HG03039 (cell line): ENCODE measurements at regions not wholly inside any gene's neighbourhood (a gene's known extent, or its start where the extent isn't known, plus 50 kb on each side); places are given as distances from the start of the nearest gene placed in this dataset.

Experiments
- ATAC-seq: cut with Tn5 transposase; IDR thresholded peaks from one replicate; pipeline ENCODE4 v1.9.1; 2021; ENCODE audit warnings: mild to moderate bottlenecking, moderate library complexity; ENCODE audit not compliant: unreplicated experiment

- ATAC-seq, result no peak
These were observed 251.8 kb upstream of the SLIT2 start for GRCh38 chr4:19999775-20000414.

DNA sequence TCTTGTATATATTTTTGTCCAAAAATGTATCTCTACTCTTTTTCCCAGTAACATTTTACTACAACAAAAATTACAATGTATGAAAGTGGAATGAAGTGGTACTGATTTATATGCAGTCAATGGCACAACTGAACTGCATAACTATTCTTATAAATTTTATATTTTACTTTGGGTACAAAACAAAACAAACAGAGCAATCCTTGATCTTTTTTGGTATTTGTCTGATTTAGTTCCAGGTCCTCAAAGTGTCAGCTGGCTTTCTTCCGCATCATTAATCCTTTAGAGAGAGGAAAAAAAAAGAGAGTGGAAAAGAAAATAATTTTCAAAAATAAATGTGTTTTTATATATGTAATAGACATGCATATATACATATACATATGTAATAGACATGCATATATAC, 252.4 kb upstream of the SLIT2 start:
- no peak for ATAC-seq

DNA sequence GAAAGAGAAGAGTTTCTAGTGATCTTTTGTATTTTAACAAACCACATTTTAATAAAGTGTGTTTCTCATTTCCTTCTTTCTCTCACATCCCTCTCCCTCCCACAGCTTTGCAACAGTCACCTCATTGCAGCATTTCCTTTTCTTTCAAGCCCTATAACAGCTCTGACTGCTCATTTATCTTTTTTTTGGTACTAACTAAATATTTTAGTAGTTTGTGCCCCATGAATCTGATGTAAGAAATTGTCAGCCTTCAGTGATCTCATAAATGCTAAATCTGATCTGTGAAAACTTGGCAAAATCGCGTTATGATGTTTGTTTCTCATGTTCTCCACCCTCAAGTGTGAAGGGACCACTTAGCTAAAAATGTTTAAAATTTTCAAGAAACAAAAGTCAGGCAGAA, 258.5 kb upstream of the SLIT2 start:
- no peak for ATAC-seq

DNA sequence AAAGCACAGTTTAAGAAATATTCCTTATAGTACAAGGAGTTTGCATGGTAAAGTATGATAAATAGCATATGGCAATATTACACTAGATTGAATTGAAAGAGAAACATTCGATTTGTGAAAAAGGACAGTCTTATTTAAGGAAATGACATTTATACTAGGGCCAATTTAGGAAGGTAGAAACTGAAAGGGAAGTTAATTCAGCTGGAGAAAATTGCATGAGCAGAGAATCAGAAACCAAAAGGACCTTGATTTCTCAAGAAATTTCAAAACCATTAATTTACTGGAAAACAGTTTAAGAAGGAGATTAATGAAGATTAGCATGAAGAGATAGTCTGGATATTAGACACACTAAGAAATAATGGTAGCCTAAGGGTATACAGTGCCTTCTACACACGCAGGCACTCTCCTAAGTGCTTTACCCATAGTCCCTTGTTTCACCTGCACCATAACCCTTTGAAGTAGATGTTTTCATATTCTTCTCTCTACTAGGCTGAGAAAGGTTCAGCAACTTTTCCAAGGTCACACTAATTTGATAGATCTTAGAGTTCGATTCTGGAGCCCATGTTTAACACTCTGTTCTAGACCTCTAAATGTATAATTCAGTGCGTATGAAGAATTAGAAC, 259.1 kb upstream of the SLIT2 start:
- ATAC-seq, result no peak

DNA sequence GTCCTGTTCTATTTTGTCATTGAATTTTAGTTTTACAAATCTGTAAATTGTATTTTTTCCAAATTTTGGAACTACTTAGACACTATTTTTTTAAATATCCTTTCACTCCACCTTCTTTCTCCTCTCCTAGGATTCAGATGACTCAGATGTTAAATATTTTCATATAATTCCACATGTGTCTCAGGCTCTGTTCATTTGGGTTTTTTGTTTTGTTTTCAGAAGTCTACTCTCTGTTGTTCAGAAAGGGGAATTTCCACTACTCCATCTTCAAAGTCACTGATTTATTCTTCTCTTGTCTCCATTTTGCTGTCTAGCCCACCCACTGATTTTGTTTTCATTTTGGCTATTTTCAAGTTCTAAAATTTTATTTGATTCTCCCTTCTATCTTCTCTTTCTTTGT, 264.0 kb upstream of the SLIT2 start:
- ATAC-seq, result no peak

DNA sequence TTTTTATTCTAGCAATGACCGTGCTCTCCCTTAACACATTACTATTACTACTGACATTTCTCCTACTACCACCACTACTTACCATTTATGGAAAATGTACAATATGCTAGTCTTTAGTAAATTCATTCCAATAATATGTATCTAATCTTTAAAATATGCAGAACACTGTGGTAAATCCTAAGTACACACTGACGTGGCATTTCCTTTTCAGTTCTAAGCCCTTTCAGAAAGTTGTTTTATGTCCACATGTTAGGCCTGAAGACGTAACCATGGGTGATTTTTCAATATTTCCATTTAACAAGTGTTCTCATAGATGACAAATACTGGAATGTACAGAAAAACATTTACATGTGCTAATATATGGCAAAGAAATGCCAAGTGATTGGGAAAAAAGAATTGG, 268.6 kb upstream of the SLIT2 start:
- no peak for ATAC-seq

- no peak for ATAC-seq
These were observed 269.1 kb upstream of the SLIT2 start for GRCh38 chr4:19982556-19982955.

- no peak for ATAC-seq
These were observed 279.9 kb upstream of the SLIT2 start for GRCh38 chr4:19971829-19972228.

- ATAC-seq, result no peak
These were observed 282.2 kb upstream of the SLIT2 start for GRCh38 chr4:19969492-19969891.

DNA sequence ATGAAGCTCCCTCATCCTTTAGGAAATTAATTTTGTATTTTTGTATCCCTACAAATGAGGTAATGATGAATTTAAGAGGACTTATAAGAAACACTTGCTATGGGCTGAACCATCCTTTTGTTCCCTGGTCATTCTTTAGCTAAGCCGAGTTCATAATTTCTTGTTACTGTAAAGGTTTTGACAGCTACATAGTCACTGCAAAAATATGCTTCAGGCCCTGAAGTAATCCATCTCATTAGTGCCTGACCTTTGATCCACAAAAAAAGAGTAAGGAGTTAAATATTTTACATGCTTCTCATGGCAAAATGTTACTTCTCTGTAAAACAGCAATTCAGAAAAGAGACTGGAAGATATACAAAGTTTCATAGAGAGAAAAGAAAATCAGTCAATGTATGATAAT, 290.6 kb upstream of the SLIT2 start:
- no peak for ATAC-seq

DNA sequence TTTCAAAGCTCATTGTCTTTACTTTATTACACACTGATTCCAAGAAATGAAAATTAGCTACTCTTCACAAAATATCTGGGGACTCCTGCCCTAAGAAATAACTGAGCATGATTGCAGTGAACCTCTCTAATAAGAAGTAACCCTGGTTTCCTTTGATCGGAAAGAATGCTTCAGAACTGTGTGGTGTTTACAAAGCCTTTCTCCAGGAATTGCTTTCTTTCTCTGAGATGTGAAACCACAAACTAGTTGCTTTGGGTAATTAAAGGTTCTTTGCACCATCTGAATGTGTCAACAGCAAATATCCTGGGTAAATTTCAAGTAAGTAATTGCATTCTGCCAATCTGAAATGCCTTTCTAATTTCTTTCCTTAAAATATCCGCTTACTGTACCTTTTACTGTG, 292.9 kb upstream of the SLIT2 start:
- no peak for ATAC-seq

- ATAC-seq, result no peak
These were observed 304.4 kb upstream of the SLIT2 start for GRCh38 chr4:19947349-19947748.

DNA sequence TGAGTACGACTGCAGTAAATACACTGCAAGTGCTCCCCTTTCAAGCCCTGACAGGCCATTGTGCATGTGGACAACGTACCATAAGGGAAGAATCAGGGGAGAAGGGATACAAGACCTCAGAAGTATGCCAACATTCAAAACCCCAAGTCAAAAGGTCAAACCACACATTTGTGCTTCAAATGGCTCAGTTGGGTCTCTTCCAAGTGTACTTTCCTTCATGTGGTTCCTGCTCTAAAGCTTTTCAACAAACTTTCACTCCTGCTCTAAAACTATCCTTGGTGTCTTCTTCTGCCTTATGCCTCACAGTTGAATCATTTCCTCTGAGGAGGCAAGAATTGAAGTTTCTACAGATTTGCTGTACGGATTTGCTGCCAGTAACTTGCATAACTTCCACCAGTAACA, 305.7 kb upstream of the SLIT2 start:
- no peak for ATAC-seq

- no peak for ATAC-seq
These were observed 306.2 kb upstream of the SLIT2 start for GRCh38 chr4:19945501-19945900.

DNA sequence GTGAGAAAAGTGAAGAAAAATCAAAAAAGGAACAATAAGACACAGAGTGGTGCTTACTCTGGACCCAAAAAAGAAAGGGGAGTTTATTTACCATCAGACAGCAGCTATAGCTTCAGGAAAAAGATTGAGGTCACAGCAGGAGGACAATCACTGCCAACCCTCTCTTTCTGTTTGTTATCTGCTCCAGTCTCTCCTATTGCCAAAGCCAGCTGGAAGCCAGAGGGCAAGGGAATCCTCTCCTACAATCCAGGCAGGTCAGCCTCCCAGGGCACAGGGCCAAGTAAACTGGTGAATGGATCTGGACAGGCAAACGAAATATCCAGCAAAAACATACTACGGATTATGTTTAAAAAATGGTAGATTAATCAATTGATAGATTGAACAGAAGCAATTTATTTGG, 306.9 kb upstream of the SLIT2 start:
- ATAC-seq, result no peak

- no peak for ATAC-seq
These were observed 307.5 kb upstream of the SLIT2 start for GRCh38 chr4:19944251-19944650.

GRCh38 chr4:19941434-19941833, 310.3 kb upstream of the SLIT2 start:
- ATAC-seq, result no peak

- no peak for ATAC-seq
These were observed 310.8 kb upstream of the SLIT2 start for GRCh38 chr4:19940861-19941260.

DNA sequence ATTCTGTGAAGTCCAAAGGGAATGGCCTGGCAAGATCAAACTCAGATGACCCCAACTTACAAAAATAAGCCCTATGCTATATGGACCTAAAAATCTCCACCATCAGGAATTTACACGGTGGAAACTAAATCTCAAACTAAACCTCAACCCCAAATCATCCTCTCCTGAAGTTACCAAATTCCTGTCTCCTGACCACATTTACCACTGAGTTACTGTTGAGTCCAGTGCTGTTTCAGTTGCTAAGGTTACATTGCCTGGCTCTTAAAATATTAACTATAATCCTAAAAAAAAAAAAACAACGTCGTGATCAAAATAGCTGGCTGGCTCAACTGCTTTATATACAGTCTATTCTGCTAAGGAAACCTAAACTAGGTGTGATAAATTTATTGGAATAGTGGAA, 315.2 kb upstream of the SLIT2 start:
- no peak for ATAC-seq

DNA sequence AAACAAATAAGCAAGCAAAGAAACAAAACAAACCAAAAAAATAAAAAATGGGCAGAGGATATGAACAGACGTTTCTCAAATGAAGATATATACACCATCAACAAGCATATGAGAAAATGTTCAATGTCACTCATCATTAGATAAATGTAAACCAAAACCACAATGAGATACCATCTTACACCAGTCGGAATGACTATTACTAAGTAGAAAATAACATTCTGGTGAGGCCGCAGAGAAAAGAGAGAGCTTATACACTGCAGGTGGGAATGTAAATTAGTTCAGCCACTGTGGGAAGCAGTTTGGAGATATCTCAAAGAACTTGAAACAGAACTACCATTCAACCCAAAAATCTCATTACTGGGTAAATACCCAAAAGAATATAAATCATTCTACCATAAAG, 321.0 kb upstream of the SLIT2 start:
- ATAC-seq, result no peak

- no peak for ATAC-seq
These were observed 324.3 kb upstream of the SLIT2 start for GRCh38 chr4:19927381-19927780.

DNA sequence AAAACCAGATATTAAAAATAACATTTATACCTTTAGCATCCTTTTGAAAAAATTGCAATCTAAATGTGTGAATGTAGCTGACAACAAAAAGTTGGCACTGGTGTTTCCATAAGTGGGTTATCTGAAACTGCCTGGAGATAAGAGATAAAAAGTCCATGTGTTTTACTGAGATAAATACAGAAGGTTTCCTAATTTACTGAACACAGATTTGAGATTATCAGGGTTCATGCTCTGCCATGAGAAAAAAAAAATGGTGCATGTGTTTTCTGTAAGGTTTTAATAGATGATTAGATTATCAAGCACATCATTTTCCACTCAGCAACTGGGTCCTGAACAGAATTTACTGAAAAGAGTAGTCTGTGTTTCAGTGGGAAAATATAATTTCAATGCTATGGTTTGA, 326.2 kb upstream of the SLIT2 start:
- ATAC-seq, result no peak

- ATAC-seq, result no peak
These were observed 326.9 kb upstream of the SLIT2 start for GRCh38 chr4:19924761-19925160.
